ENCODE measurements at regions not wholly inside any gene's neighbourhood (a gene's known extent, or its start where the extent isn't known, plus 50 kb on each side); places are given as distances from the start of the nearest gene placed in this dataset.

- TF ChIP-seq CTCF (IDR thresholded peaks at IDR 0.05; ENCODE audit: insufficient read depth, low read length) (no peak), POLR2AphosphoS5 (IDR thresholded peaks at IDR 0.05; ENCODE audit: low read depth) (no peak), SPI1 (IDR thresholded peaks at IDR 0.05; ENCODE audit: borderline replicate concordance, low read depth) (no peak), GABPA (IDR thresholded peaks at IDR 0.05; ENCODE audit: low read depth) (no peak)
- TF ChIP-seq, protein P1, sequence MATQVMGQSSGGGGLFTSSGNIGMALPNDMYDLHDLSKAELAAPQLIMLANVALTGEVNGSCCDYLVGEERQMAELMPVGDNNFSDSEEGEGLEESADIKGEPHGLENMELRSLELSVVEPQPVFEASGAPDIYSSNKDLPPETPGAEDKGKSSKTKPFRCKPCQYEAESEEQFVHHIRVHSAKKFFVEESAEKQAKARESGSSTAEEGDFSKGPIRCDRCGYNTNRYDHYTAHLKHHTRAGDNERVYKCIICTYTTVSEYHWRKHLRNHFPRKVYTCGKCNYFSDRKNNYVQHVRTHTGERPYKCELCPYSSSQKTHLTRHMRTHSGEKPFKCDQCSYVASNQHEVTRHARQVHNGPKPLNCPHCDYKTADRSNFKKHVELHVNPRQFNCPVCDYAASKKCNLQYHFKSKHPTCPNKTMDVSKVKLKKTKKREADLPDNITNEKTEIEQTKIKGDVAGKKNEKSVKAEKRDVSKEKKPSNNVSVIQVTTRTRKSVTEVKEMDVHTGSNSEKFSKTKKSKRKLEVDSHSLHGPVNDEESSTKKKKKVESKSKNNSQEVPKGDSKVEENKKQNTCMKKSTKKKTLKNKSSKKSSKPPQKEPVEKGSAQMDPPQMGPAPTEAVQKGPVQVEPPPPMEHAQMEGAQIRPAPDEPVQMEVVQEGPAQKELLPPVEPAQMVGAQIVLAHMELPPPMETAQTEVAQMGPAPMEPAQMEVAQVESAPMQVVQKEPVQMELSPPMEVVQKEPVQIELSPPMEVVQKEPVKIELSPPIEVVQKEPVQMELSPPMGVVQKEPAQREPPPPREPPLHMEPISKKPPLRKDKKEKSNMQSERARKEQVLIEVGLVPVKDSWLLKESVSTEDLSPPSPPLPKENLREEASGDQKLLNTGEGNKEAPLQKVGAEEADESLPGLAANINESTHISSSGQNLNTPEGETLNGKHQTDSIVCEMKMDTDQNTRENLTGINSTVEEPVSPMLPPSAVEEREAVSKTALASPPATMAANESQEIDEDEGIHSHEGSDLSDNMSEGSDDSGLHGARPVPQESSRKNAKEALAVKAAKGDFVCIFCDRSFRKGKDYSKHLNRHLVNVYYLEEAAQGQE (IDR thresholded peaks at IDR 0.05; ENCODE audit: insufficient replicate concordance, low read depth), result no peak
These were observed 94.7 kb downstream of the KCNJ12 start for GRCh38 chr17:21470861-21471260.
